H9 (cell line): ENCODE measurements at regions not wholly inside any gene's neighbourhood (a gene's known extent, or its start where the extent isn't known, plus 50 kb on each side); places are given as distances from the start of the nearest gene placed in this dataset.

Experiments
- DNase-seq: peaks from one replicate; pipeline ENCODE4 v3.0.0-alpha.2; 2017
- H2AFZ ChIP-seq: one replicate; pipeline ENCODE4 v1.6.1; 2013; ENCODE audit warnings: mild to moderate bottlenecking, low read length, control low read depth, moderate library complexity
- H2AK5ac ChIP-seq: 2 replicates; pipeline ENCODE4 v1.6.1; 2013; ENCODE audit warnings: low read length, control low read depth, mixed read lengths; ENCODE audit not compliant: insufficient read length
- H2BK120ac ChIP-seq: one replicate; pipeline ENCODE4 v1.6.1; 2013; ENCODE audit warnings: low read depth, mild to moderate bottlenecking, low read length, control low read depth, inconsistent platforms; ENCODE audit not compliant: poor library complexity, severe bottlenecking
- H2BK12ac ChIP-seq: 2 replicates; pipeline ENCODE4 v1.6.1; 2013; ENCODE audit warnings: low read length, control low read depth, mixed read lengths, low read depth; ENCODE audit not compliant: insufficient read length
- H2BK15ac ChIP-seq: 2 replicates; pipeline ENCODE4 v1.6.1; 2013; ENCODE audit warnings: low read depth, low read length, control low read depth
- H2BK20ac ChIP-seq: one replicate; pipeline ENCODE4 v1.6.1; 2013; ENCODE audit warnings: low read depth, mild to moderate bottlenecking, low read length, control low read depth, inconsistent platforms; ENCODE audit not compliant: poor library complexity, severe bottlenecking
- H2BK5ac ChIP-seq: 2 replicates; pipeline ENCODE4 v1.6.1; 2013; ENCODE audit warnings: low read length, control low read depth, mixed read lengths; ENCODE audit not compliant: insufficient read length
- H3K14ac ChIP-seq: 2 replicates; pipeline ENCODE4 v1.6.1; 2013; ENCODE audit warnings: low read length, control low read depth; ENCODE audit not compliant: insufficient read depth
- H3K18ac ChIP-seq: 2 replicates; pipeline ENCODE4 v1.6.1; 2013; ENCODE audit warnings: low read depth, mild to moderate bottlenecking, mixed read lengths, low read length, control low read depth; ENCODE audit not compliant: insufficient read length
- H3K23ac ChIP-seq: 2 replicates; pipeline ENCODE4 v1.6.1; 2013; ENCODE audit warnings: low read length, control low read depth, mixed read lengths, low read depth; ENCODE audit not compliant: insufficient read length
- H3K23me2 ChIP-seq: 2 replicates; pipeline ENCODE4 v1.6.1; 2013; ENCODE audit warnings: low read depth, mild to moderate bottlenecking, mixed read lengths, low read length, control low read depth; ENCODE audit not compliant: insufficient read length, poor library complexity, severe bottlenecking
- H3K27ac ChIP-seq: 2 replicates; pipeline ENCODE4 v1.5.1; 2013; ENCODE audit warnings: low read length, control low read depth, mixed read lengths, low read depth; ENCODE audit not compliant: insufficient read length
- H3K27me3 ChIP-seq: 2 replicates; pipeline ENCODE4 v1.6.1; 2013; ENCODE audit warnings: low read length, control low read depth, inconsistent platforms; ENCODE audit not compliant: insufficient read depth
- H3K4ac ChIP-seq: 2 replicates; pipeline ENCODE4 v1.6.1; 2013; ENCODE audit warnings: low read depth, mild to moderate bottlenecking, control low read depth, inconsistent platforms, low read length, moderate library complexity
- H3K4me1 ChIP-seq: 2 replicates; pipeline ENCODE4 v1.6.1; 2013; ENCODE audit warnings: low read length, control low read depth, inconsistent platforms; ENCODE audit not compliant: insufficient read depth
- H3K4me2 ChIP-seq: 2 replicates; pipeline ENCODE4 v1.6.1; 2013; ENCODE audit warnings: low read length, control low read depth, mixed read lengths; ENCODE audit not compliant: insufficient read length, insufficient read depth
- H3K56ac ChIP-seq: 2 replicates; pipeline ENCODE4 v1.6.1; 2013; ENCODE audit warnings: low read depth, mild to moderate bottlenecking, mixed read lengths, low read length, control low read depth; ENCODE audit not compliant: insufficient read length
- H3K79me1 ChIP-seq: 2 replicates; pipeline ENCODE4 v1.6.1; 2013; ENCODE audit warnings: low read depth, mild to moderate bottlenecking, moderate library complexity, low read length, control low read depth, inconsistent platforms; ENCODE audit not compliant: insufficient read depth, poor library complexity, severe bottlenecking
- H3K79me2 ChIP-seq: 2 replicates; pipeline ENCODE4 v1.6.1; 2013; ENCODE audit warnings: low read length, control low read depth, inconsistent platforms; ENCODE audit not compliant: insufficient read depth
- H3K9ac ChIP-seq: 2 replicates; pipeline ENCODE4 v1.6.1; 2013; ENCODE audit warnings: low read length, control low read depth, mixed read lengths; ENCODE audit not compliant: insufficient read length; ENCODE audit errors: extremely low read depth
- H3K9me3 ChIP-seq: one replicate; pipeline ENCODE4 v1.6.1; 2013; ENCODE audit warnings: low read depth, low read length, inconsistent platforms; ENCODE audit not compliant: control insufficient read depth
- H3T11ph ChIP-seq: one replicate; pipeline ENCODE4 v1.6.1; 2013; ENCODE audit warnings: mild to moderate bottlenecking, low read length, control low read depth, inconsistent platforms
- H4K20me1 ChIP-seq: one replicate; pipeline ENCODE4 v1.6.1; 2013; ENCODE audit not compliant: control insufficient read depth, insufficient read length, insufficient read depth
- H4K5ac ChIP-seq: 2 replicates; pipeline ENCODE4 v1.6.1; 2013; ENCODE audit warnings: low read depth, mild to moderate bottlenecking, mixed read lengths, low read length, control low read depth; ENCODE audit not compliant: insufficient read length
- H4K8ac ChIP-seq: replicated peaks from 2 replicates; pipeline ENCODE4 v1.6.1; 2013; ENCODE audit warnings: low read length, control low read depth, mixed read lengths, low read depth; ENCODE audit not compliant: insufficient read length
- H4K91ac ChIP-seq: 2 replicates; pipeline ENCODE4 v1.6.1; 2013; ENCODE audit warnings: low read depth, mild to moderate bottlenecking, moderate library complexity, mixed read lengths, low read length, control low read depth; ENCODE audit not compliant: insufficient read length
- H3K27ac Mint-ChIP-seq, 3 experiments: 2 replicates in 2 of 3; 3 replicates in 1 of 3; pipeline ENCODE4 v1.8.0; 2020 to 2021; ENCODE audit warnings: mixed read lengths in 3 of 3, mild to moderate bottlenecking in 1 of 3, moderate library complexity in 1 of 3
- H3K27me3 Mint-ChIP-seq: 2 replicates; pipeline ENCODE4 v1.8.0; 2021; ENCODE audit warnings: low read depth, mild to moderate bottlenecking, moderate library complexity, mixed read lengths
- H3K36me3 Mint-ChIP-seq, 3 experiments: 2 replicates in 2 of 3; 3 replicates in 1 of 3; pipeline ENCODE4 v1.8.0; 2020 to 2021; ENCODE audit warnings: low read depth in 3 of 3, mixed read lengths in 3 of 3; ENCODE audit not compliant: insufficient read depth in 1 of 3
- H3K4me1 Mint-ChIP-seq, 2 experiments: 2 replicates each; pipeline ENCODE4 v1.8.0; 2020; ENCODE audit warnings: mixed read lengths in 2 of 2
- H3K4me3 Mint-ChIP-seq, 2 experiments: 2 replicates in 1 of 2; 3 replicates in 1 of 2; pipeline ENCODE4 v1.8.0; 2020 to 2021; ENCODE audit warnings: mild to moderate bottlenecking in 2 of 2, mixed read lengths in 2 of 2, moderate library complexity in 1 of 2
- H3K9me3 Mint-ChIP-seq, 2 experiments: 2 replicates in 1 of 2; 3 replicates in 1 of 2; pipeline ENCODE4 v1.8.0; 2020; ENCODE audit warnings: mild to moderate bottlenecking in 2 of 2, mixed read lengths in 2 of 2, moderate library complexity in 1 of 2
- CTCF ChIP-seq: fragments of 200-600 bp; sonication (generic); conservative IDR thresholded peaks from 3 replicates; pipeline ENCODE4 v1.8.0; 2021; ENCODE audit warnings: antibody characterized with exemption, mild to moderate bottlenecking
- WGBS: extraction: QIAGEN DNeasy Blood & Tissue Kit; methylation state at CpG from one replicate; pipeline ENCODE4 v1.1.7; 2013; ENCODE audit warnings: missing lambda C conversion rate, low lambda C conversion rate, mixed read lengths; ENCODE audit not compliant: insufficient read length; ENCODE audit errors: extremely low coverage; 5-methylcytosine and 5-hydroxymethylcytosine counted together

GRCh38 chr14:34198096-34198495 is 247.2 kb upstream of the EGLN3 start:
- Histone ChIP-seq H3K27ac (no peak overlapping the region), H2BK20ac (no peak overlapping the region), H4K20me1 (no peaks in the 10 kb centered on the region), H2BK120ac (no peak overlapping the region), H3K23me2 (no peaks in the 10 kb centered on the region), H2BK5ac (no peak overlapping the region), H3K23ac (no peak overlapping the region), H2AFZ (no peak overlapping the region), H3T11ph (no peak overlapping the region), H3K18ac (no peak overlapping the region), H4K91ac (no peak overlapping the region), H3K4ac (no peak overlapping the region), H3K79me1 (no peaks in the 10 kb centered on the region), H2BK15ac (no peak overlapping the region), H3K4me2 (no peak overlapping the region), H3K56ac (no peak overlapping the region), H3K4me1 (no peaks in the 10 kb centered on the region), H2BK12ac (no peak overlapping the region), H3K14ac (no peak overlapping the region), H3K9ac (no peak overlapping the region), H2AK5ac (no peak overlapping the region), H4K8ac (no peak overlapping the region), H3K9me3 (no peaks in the 10 kb centered on the region), H3K27me3 (no peaks in the 10 kb centered on the region), H3K79me2 (no peaks in the 10 kb centered on the region), H4K5ac (no peak overlapping the region)
- WGBS: no CpG with 5 or more reads among the region's 4 CpGs
- DNase-seq: no peak
- TF ChIP-seq CTCF: no peak
- Mint-ChIP-seq H3K9me3 (no peaks in the 10 kb centered on the region; a peak in 3 of 5 replicates), H3K4me3 (no peak overlapping the region), H3K36me3 (no peaks in the 10 kb centered on the region), H3K27ac (no peak overlapping the region; a peak in 1 of 7 replicates), H3K4me1 (no peaks in the 10 kb centered on the region), H3K27me3 (no peaks in the 10 kb centered on the region)
